Glutamatergic neuron (in vitro differentiated cells): ENCODE measurements at regions not wholly inside any gene's neighbourhood (a gene's known extent, or its start where the extent isn't known, plus 50 kb on each side); places are given as distances from the start of the nearest gene placed in this dataset.

Experiments
- DNase-seq: peaks from one replicate; pipeline ENCODE4 v3.0.0; 2022
- H3K27ac Mint-ChIP-seq: one replicate; pipeline ENCODE4 v1.8.0; 2020; ENCODE audit warnings: mild to moderate bottlenecking, mixed read lengths, inconsistent platforms; ENCODE audit not compliant: unreplicated experiment
- H3K27me3 Mint-ChIP-seq: one replicate; pipeline ENCODE4 v1.8.0; 2020; ENCODE audit warnings: mild to moderate bottlenecking, moderate library complexity, mixed read lengths, inconsistent platforms; ENCODE audit not compliant: unreplicated experiment
- H3K36me3 Mint-ChIP-seq: one replicate; pipeline ENCODE4 v1.8.0; 2020; ENCODE audit warnings: mild to moderate bottlenecking, mixed read lengths, inconsistent platforms; ENCODE audit not compliant: unreplicated experiment
- H3K4me1 Mint-ChIP-seq: one replicate; pipeline ENCODE4 v1.8.0; 2020; ENCODE audit warnings: mild to moderate bottlenecking, low read depth, mixed read lengths, inconsistent platforms; ENCODE audit not compliant: unreplicated experiment
- H3K4me3 Mint-ChIP-seq: one replicate; pipeline ENCODE4 v1.8.0; 2020; ENCODE audit warnings: mild to moderate bottlenecking, mixed read lengths, inconsistent platforms; ENCODE audit not compliant: unreplicated experiment
- H3K9me3 Mint-ChIP-seq: one replicate; pipeline ENCODE4 v1.8.0; 2020; ENCODE audit warnings: mild to moderate bottlenecking, moderate library complexity, mixed read lengths, inconsistent platforms; ENCODE audit not compliant: unreplicated experiment
- TF ChIP-seq, protein P1 (sequence below): fragments of 200-600 bp; sonication (generic); IDR thresholded peaks from one replicate; pipeline ENCODE4 v1.5.0; 2021; ENCODE audit not compliant: partially characterized antibody, unreplicated experiment

DNA sequence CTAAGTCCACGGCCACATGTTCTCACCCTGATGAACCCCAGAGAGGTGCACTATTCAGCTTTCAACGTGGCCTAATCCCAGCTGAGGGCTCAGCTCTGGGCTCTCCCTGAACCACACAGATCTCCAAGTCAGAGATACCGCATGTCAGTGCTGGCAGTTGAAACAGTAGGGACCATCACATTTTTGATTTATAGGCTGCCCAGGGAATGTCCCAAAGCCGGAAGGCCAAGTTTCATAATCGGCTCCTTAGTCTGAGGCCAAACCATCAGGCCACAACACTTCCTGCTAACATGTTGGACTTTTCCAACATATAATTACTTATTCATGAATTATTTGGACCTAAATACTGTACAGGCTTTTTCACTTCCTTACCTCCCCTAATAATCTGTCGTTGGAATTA, 91.9 kb upstream of the KLHL29 start:
- Mint-ChIP-seq H3K36me3 (no peaks in the 10 kb centered on the region), H3K27ac (no peak overlapping the region), H3K27me3 (no peaks in the 10 kb centered on the region), H3K9me3 (peaks cover 2% of the 10 kb centered on the region), H3K4me1 (no peaks in the 10 kb centered on the region), H3K4me3 (no peak overlapping the region)
- TF ChIP-seq, protein P1, sequence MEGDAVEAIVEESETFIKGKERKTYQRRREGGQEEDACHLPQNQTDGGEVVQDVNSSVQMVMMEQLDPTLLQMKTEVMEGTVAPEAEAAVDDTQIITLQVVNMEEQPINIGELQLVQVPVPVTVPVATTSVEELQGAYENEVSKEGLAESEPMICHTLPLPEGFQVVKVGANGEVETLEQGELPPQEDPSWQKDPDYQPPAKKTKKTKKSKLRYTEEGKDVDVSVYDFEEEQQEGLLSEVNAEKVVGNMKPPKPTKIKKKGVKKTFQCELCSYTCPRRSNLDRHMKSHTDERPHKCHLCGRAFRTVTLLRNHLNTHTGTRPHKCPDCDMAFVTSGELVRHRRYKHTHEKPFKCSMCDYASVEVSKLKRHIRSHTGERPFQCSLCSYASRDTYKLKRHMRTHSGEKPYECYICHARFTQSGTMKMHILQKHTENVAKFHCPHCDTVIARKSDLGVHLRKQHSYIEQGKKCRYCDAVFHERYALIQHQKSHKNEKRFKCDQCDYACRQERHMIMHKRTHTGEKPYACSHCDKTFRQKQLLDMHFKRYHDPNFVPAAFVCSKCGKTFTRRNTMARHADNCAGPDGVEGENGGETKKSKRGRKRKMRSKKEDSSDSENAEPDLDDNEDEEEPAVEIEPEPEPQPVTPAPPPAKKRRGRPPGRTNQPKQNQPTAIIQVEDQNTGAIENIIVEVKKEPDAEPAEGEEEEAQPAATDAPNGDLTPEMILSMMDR = no peak
- no peak for DNase-seq

DNA sequence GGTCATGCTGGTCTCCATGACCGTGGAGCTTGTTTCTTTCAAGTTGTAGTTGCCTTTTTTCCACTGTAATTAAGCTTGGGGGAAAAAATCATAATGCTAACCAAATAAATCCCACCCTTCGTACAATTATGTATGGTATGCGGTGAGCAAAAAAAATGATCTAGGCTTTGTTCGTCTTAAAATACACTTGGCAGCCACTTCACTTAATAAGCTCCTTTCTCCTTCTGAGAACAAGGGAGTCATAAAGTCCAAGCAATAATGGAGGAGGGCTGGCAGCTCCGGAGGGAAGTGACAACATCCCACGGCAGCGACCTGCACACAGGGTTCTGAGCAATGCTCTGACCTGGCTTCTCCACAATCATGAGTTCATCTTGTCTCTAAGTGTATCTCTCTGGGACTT, 91.2 kb upstream of the KLHL29 start:
- no peak overlapping the region for H3K27ac Mint-ChIP-seq
- H3K9me3 Mint-ChIP-seq = peaks cover 2% of the 10 kb centered on the region
- peaks cover 4% of the 10 kb centered on the region for H3K27me3 Mint-ChIP-seq
- DNase-seq = no peak
- H3K36me3 Mint-ChIP-seq = no peaks in the 10 kb centered on the region
- TF ChIP-seq, protein P1 = no peak
- H3K4me3 Mint-ChIP-seq = no peak overlapping the region
- no peaks in the 10 kb centered on the region for H3K4me1 Mint-ChIP-seq

DNA sequence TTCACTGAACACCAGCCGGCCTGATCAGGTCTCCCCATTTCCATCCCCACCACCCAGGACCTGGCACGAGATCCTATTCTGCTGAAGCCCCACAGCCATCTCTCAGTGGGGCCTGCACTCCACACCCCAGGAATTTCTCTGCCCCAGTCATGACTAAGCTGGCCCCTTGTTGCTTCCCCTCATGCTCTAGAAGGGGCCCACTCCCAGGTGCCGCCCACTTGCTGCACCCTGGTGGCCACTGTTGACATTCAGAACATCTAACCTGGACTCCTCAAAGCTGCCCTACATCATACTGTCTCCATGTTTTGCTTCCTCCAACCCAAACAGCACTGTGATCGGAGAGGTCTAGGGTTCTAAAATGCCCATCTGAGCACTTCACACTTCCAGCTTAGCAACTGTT, 90.7 kb upstream of the KLHL29 start:
- Mint-ChIP-seq H3K27ac (no peak overlapping the region), H3K4me3 (no peak overlapping the region), H3K27me3 (peaks cover 4% of the 10 kb centered on the region), H3K36me3 (no peaks in the 10 kb centered on the region), H3K9me3 (peaks cover 2% of the 10 kb centered on the region), H3K4me1 (no peaks in the 10 kb centered on the region)
- no peak for DNase-seq
- TF ChIP-seq, protein P1 = no peak

DNA sequence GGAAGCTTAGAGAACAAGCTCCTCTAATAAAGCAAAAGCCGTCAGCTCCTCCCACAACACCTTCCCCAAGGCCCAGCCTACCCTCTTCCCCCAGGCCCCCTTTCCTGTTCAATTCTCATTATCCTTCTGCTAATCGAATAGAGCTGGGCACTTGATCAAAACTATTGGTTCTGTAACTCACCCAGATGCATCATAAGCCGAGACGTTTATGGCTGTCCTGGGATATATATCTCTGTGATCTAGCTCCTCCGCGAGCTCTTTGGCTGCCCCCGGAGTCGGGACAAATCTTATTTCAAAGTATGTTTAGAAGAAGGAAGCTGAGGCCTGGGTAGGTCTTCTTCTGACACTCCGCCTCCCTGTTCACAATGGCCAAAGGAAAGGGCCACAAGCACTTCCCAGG, 88.3 kb upstream of the KLHL29 start:
- peaks cover 2% of the 10 kb centered on the region for H3K9me3 Mint-ChIP-seq
- peaks cover 4% of the 10 kb centered on the region for H3K27me3 Mint-ChIP-seq
- TF ChIP-seq, protein P1 = no peak
- H3K27ac Mint-ChIP-seq = no peak overlapping the region
- H3K4me3 Mint-ChIP-seq = no peak overlapping the region
- no peaks in the 10 kb centered on the region for H3K36me3 Mint-ChIP-seq
- no peak for DNase-seq
- no peaks in the 10 kb centered on the region for H3K4me1 Mint-ChIP-seq

DNA sequence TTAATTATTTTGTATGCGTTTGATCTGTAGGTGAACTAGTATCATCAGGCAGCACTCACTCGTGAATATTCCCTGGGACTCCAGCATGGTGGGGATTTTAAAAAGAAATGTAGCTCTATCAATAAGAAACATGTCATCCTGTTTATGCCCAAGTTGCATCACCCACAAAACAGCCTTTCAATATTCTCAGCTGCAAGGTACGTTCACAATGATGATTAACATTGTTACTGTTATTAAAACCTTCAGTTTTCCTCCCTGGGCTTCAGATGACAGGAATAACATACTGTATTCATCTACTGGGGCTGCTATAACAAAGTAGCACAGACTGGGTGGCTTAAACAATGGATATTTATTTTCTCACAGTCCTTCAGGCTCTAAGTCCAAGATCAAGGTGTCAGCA, 87.9 kb upstream of the KLHL29 start:
- peaks cover 2% of the 10 kb centered on the region for H3K9me3 Mint-ChIP-seq
- H3K27ac Mint-ChIP-seq = no peak overlapping the region
- H3K4me1 Mint-ChIP-seq = no peaks in the 10 kb centered on the region
- H3K4me3 Mint-ChIP-seq = no peak overlapping the region
- no peaks in the 10 kb centered on the region for H3K36me3 Mint-ChIP-seq
- TF ChIP-seq, protein P1 = no peak
- no peak for DNase-seq
- H3K27me3 Mint-ChIP-seq = peaks cover 4% of the 10 kb centered on the region
